NCI-H2107 treated with DMSO at 0.1 percent for 48 hours (cell line): ENCODE measurements at regions not wholly inside any gene's neighbourhood (a gene's known extent, or its start where the extent isn't known, plus 50 kb on each side); places are given as distances from the start of the nearest gene placed in this dataset.

ENCODE experiments used
- DNase-seq: peaks from one replicate; lab custom pipeline; 2025; ENCODE audit not compliant: unreplicated experiment; lab: John Stamatoyannopoulos, UW

DNA sequence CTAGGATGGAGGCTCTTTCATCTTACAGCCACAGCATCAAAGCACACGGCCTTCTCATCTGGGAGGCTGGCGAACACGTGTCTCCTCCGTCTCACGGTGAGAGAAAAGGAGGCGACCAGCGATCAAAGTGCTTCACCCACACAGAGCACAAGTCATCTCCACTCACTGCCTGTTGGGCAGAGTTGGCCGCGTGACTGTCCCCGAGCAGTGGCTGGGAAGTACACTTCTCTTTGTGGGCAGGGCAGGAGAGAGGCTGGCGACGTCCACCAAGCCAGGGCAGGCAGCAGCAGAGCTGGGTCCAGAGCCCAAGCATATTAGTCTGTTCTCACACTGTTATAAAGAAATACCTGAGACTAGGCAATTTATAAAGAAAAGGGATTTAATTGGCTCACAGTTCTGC, 64.1 kb upstream of the FOXC1 start:
- DNase-seq, result no peak

DNA sequence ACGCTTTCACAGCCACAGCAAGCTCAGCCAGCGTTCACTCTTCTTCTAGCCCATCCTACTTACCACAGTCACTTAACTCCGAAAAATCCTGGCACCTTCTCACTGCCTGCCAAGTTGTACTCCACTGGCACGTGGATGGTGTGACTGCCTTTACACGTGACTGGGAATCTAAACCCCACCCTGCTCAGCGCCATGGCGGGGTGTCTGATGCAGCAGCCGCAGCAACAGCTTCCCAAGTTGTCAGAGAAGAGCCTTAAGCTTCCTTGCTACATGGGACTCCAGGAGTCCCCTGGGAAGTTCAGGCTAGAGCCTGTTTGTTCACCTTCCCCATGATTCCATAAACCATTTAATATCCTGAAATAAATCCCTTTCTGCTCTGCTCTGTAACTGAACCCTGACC, 61.9 kb upstream of the FOXC1 start:
- no peak for DNase-seq

DNA sequence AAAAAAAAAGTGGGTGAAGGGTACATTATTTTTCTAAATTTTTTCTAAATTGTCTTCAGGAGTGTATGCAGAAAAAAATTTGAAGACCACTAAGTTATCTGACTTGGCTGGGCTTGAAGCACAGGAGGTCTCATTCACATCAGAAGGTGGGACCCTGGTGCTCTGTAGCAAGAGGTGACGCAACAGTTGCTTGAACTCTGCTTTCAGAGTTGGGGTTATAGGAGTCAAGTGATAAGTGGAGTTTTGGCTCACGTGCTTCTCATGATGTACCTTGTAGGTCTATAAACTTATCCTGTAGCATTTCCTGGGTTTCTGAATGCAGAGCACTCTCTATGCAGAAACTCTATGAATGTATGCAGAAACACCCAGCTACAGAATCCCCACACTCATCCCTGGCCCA, 58.5 kb upstream of the FOXC1 start:
- DNase-seq, result no peak

DNA sequence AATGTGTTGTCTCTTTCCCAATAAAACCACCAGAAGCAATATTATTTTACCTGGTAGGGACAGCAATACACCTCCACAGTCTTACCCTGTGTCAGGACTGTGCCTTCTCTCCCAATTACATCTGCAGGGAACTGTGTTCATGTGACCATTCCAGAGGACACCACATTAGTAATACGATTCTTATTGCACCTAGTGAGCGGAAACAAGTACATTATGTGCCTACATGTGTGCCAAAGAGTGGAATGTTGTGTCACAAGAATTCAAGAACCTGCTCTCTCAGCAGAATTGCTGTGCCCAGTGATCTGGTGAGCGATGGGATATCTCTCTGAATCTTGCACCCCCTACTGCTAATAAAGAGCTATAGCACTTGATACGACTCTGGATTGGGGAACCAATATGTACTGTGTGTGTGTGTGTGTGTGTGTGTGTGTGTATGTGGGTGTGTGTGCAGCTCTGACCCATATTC, 57.4 kb upstream of the FOXC1 start:
- no peak for DNase-seq

DNA sequence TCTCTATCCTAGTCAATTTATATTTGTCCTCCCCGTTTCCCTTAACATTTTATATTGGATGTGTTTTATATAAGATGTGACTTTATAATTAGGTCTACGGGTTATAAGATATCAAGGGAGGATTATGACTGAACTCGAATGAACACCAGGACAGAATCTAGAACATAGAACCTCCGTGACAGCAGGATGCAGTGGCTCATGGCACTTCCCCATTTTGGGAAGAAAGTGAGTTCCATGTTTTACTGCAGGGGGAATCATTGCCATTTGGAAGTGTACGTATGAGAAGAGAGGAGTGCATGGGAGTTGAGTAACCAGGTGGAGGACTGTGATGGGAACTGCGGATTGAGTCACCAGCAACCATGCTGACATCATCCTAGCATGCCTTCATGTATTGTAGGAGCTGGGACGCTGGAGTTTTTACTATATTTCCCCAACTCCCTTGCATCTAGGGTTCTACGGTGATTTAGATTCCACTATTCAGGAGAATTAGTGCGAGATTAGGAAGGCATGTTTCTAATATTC, 56.1 kb upstream of the FOXC1 start:
- DNase-seq, result no peak

DNA sequence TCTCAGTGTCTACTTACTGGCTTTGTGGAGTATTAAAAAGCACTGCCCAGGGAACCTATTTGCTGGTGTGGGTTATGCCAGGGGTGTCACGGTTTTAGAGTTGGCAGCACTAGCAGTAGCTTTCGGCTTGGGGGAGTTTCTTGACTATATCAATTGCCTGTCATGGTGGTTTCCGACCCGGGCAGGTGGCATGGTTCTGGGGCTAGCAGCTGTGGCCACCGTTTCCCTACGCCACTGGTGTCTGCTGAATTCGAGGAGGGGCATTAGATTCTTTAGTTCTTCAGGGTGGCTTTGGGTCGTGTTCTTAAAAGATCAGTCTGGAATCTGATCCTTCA, 55.6 kb upstream of the FOXC1 start:
- DNase-seq, result no peak

DNA sequence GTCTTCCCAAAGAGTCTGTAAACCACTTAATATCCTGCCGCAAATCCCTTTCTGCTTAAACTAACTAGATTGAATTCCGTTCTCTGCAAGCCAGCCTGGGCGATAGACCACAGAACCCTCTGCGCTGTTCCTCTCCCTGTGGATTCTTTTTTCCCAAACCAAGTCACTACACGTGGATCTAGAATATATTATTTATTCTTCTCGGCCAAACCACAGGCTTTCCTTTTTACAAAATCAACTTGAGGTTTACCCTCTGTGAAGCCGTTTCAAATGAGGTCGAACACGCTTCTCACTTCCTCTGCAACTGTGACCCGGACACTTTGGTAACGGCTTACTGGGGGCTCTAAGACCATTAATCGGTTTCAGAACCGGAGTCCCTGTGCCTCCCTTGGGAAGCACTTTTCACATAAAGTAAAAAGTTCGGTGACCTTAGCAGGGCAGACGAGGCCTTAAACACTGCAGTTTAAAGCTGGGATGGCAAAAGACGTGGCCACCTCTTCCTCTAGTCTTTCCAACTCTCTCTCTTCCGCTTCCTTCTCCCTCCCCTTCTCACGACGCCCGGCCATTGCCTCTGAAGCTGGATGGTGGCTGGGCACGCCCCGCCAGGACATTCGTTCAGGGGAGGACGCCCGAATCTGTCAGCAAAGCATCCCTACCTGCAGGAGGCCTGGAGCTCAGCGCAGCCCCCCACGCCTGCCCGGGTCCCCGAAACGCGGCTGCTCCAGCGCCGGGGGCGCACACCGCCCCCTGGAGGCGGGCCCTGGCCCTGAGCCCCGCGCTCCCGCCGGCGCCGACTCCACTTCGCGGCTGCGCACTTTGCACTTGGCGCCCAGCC, 55.0 kb upstream of the FOXC1 start:
- DNase-seq, result no peak

DNA sequence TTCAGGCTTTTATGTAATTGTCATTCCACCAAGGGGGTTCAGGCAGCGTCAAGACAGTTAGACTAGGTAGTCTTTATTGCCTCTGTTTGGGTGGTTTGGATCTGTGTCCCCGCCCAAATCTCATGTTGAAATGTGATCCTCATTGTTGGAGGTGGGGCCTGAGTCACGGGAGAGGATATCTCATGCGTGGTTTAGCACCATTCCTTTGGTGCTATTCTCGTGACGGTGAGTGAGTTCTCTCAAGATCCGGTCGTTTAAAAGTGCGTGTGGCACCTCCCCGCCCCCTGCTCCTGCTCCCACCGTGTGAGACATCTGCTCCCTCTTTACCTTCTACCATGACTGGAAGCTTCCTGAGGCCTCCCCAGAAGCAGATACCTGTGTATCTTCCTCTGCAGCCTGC, 51.3 kb upstream of the FOXC1 start:
- no peak for DNase-seq
